ENCODE measurements at regions not wholly inside any gene's neighbourhood (a gene's known extent, or its start where the extent isn't known, plus 50 kb on each side); places are given as distances from the start of the nearest gene placed in this dataset.

- H4K20me1 ChIP-seq (ENCODE audit: insufficient read depth): no peaks in the 10 kb centered on the region
- peaks cover 11 to 34% of the 10 kb centered on the region in 2 experiments; a peak in 2 of 4 replicates for H3K9me3 ChIP-seq (ENCODE audit: control insufficient read depth in 1 of 2, insufficient read depth in 1 of 2, low read depth in 1 of 2, low read length in 2 of 2)
- ChIA-PET RAD21 (ENCODE audit: low non-redundant PET in 1 of 2, low total read pairs in 2 of 2, uncharacterized antibody in 2 of 2, unreplicated experiment in 2 of 2) (no interaction called here), CTCF (no interaction called here), POLR2A (no interaction called here)
- TF ChIP-seq ATF3 (IDR thresholded peaks at IDR 0.05): no peak
- no peak for TF ChIP-seq ELF1 (IDR thresholded peaks at IDR 0.05; ENCODE audit: borderline replicate concordance, low read depth)
- no peak for TF ChIP-seq CTCF (IDR thresholded peaks at IDR 0.05 in 2 of 3, conservative IDR thresholded peaks at IDR 0.05 in 1 of 3; ENCODE audit: borderline replicate concordance in 1 of 3, insufficient read depth in 1 of 3, low read depth in 2 of 3, low read length in 2 of 3)
- TF ChIP-seq ZBTB33 (IDR thresholded peaks at IDR 0.05; ENCODE audit: extremely low read depth, insufficient replicate concordance, low read length): no peak
- no peak for TF ChIP-seq REST (IDR thresholded peaks at IDR 0.05; ENCODE audit: low read depth)
- H3K4me3 ChIP-seq (replicated peaks in 1 of 2; ENCODE audit: low read depth in 1 of 2, low read length in 2 of 2): no peak overlapping the region
- H3K4me2 ChIP-seq (ENCODE audit: low read length): no peak overlapping the region
- no peaks in the 10 kb centered on the region for H3K4me1 ChIP-seq (ENCODE audit: control insufficient read depth in 1 of 2, insufficient read depth in 2 of 2, low read length in 2 of 2)
- H3K27me3 ChIP-seq (ENCODE audit: insufficient read depth, low read length): no peaks in the 10 kb centered on the region
- no peaks in the 10 kb centered on the region for H3K79me2 ChIP-seq (ENCODE audit: insufficient read depth, low read length)
- no peak overlapping the region for H3K27ac ChIP-seq (ENCODE audit: low read depth, low read length)
- BruUV-seq (replicated peaks): no TSS peak
- ATAC-seq (no peak), DNase-seq (ENCODE audit: low read depth, low spot score) (no peak)
- intact Hi-C loops (cut with micrococcal nuclease): no loop called here
- H2AFZ ChIP-seq (ENCODE audit: low read depth, low read length, poor library complexity, severe bottlenecking): no peak overlapping the region
- H3K9ac ChIP-seq (ENCODE audit: low read length): no peak overlapping the region
- H3K36me3 ChIP-seq (ENCODE audit: control insufficient read depth in 1 of 2, insufficient read depth in 2 of 2, low read length in 2 of 2): no peaks in the 10 kb centered on the region
- no peaks in the 10 kb centered on the region for H3K9me2 ChIP-seq (ENCODE audit: insufficient read depth)
Observed at GRCh38 chr15:26178640-26179220, 315.6 kb upstream of the ATP10A start.
